ENCODE measurements at regions not wholly inside any gene's neighbourhood (a gene's known extent, or its start where the extent isn't known, plus 50 kb on each side); places are given as distances from the start of the nearest gene placed in this dataset.

DNA sequence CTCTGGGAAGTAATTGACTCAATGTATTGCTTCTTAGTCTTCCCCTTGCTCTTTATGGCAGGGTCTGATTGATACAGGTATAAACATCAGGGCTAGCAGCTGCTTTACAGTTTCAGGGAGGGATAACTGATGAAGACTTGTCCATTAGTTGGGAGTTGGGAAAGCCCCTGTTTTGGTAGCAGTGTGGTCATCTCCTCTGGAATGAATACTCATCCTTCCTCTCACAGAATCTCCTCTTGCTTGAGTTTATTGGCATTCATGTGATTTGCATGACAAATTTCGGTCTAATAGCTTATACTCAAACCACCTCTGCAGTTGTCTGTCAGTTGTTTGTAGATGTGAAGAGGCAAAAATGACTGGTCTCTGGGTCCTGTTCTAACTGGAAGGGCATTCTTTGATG lies 79.7 kb downstream of the FAT3 start:
- ChIA-PET CTCF (no interaction called here), POLR2A (no interaction called here)
- Mint-ChIP-seq H3K27ac (ENCODE audit: low read depth, unreplicated experiment) (no peak overlapping the region), H3K36me3 (ENCODE audit: insufficient read depth, unreplicated experiment) (no peaks in the 10 kb centered on the region), H3K27me3 (ENCODE audit: insufficient read depth, unreplicated experiment) (no peaks in the 10 kb centered on the region), H3K9me3 (ENCODE audit: unreplicated experiment) (no peaks in the 10 kb centered on the region), H3K4me1 (ENCODE audit: insufficient read depth, unreplicated experiment) (peaks cover 9% of the 10 kb centered on the region), H3K4me3 (ENCODE audit: unreplicated experiment) (no peak overlapping the region)
- no peak for DNase-seq (ENCODE audit: unreplicated experiment)
- no TSS peak for BruUV-seq (replicated peaks)
- TF ChIP-seq, protein P1, sequence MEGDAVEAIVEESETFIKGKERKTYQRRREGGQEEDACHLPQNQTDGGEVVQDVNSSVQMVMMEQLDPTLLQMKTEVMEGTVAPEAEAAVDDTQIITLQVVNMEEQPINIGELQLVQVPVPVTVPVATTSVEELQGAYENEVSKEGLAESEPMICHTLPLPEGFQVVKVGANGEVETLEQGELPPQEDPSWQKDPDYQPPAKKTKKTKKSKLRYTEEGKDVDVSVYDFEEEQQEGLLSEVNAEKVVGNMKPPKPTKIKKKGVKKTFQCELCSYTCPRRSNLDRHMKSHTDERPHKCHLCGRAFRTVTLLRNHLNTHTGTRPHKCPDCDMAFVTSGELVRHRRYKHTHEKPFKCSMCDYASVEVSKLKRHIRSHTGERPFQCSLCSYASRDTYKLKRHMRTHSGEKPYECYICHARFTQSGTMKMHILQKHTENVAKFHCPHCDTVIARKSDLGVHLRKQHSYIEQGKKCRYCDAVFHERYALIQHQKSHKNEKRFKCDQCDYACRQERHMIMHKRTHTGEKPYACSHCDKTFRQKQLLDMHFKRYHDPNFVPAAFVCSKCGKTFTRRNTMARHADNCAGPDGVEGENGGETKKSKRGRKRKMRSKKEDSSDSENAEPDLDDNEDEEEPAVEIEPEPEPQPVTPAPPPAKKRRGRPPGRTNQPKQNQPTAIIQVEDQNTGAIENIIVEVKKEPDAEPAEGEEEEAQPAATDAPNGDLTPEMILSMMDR (IDR thresholded peaks at IDR 0.05; ENCODE audit: unreplicated experiment): no peak
- intact Hi-C loops (cut with micrococcal nuclease): no loop called here

DNA sequence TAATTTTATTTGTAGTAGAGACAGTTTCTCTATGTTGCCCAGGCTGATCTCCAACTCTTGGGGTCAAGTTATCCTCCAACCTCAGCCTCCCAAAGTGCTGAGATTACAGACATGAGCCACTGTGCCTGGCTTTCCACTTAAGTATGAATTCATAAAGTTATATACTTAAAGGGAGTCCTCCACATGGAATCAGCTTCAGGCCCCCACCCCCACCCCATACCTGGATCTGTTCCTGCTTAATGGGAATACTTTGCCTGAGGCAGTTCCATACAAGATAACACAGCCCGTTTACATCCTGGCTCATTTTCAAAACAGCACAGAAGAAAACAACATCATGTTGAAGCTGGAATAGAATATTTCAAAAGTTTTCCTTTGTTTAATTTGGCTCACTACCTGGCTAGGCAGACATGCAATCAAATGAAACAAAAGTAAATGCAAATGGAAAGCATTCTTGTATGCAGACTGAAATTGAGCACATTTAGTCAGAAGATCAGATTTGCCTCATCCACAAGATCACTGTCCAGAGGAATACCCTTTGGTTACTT lies 82.4 kb downstream of the FAT3 start:
- H3K4me3 Mint-ChIP-seq (ENCODE audit: unreplicated experiment): no peak overlapping the region
- no peaks in the 10 kb centered on the region for H3K9me3 Mint-ChIP-seq (ENCODE audit: unreplicated experiment)
- H3K27me3 Mint-ChIP-seq (ENCODE audit: insufficient read depth, unreplicated experiment): no peaks in the 10 kb centered on the region
- intact Hi-C loops (cut with micrococcal nuclease): no loop called here
- ChIA-PET CTCF (interaction anchor here (0.7 to 2.0 kb wide), 5 partner anchors 10 to 94 kb away, joined by 3 to 7 read pairs (median 3); no protein-coding TSS in a partner anchor), POLR2A (interaction anchor here (0.6 to 1.2 kb wide), 10 partner anchors 8 to 1510 kb away, joined by 3 to 4 read pairs (median 3); no protein-coding TSS in a partner anchor)
- BruUV-seq (replicated peaks): no TSS peak
- H3K27ac Mint-ChIP-seq (ENCODE audit: low read depth, unreplicated experiment): peak overlapping the region; percentile 77
- peak; percentile 70 for DNase-seq (ENCODE audit: unreplicated experiment)
- peaks cover 14% of the 10 kb centered on the region for H3K4me1 Mint-ChIP-seq (ENCODE audit: insufficient read depth, unreplicated experiment)
- no peaks in the 10 kb centered on the region for H3K36me3 Mint-ChIP-seq (ENCODE audit: insufficient read depth, unreplicated experiment)
- TF ChIP-seq, protein P1 (IDR thresholded peaks at IDR 0.05; ENCODE audit: unreplicated experiment): no peak

- ChIA-PET POLR2A (no interaction called here), CTCF (interaction anchor here (0.7 to 2.0 kb wide), 3 partner anchors 17 to 272 kb away, joined by 3 to 7 read pairs (median 4); no protein-coding TSS in a partner anchor)
- Mint-ChIP-seq H3K27me3 (ENCODE audit: insufficient read depth, unreplicated experiment) (no peaks in the 10 kb centered on the region), H3K4me1 (ENCODE audit: insufficient read depth, unreplicated experiment) (peaks cover 15% of the 10 kb centered on the region), H3K36me3 (ENCODE audit: insufficient read depth, unreplicated experiment) (no peaks in the 10 kb centered on the region), H3K4me3 (ENCODE audit: unreplicated experiment) (no peak overlapping the region), H3K9me3 (ENCODE audit: unreplicated experiment) (no peaks in the 10 kb centered on the region), H3K27ac (ENCODE audit: low read depth, unreplicated experiment) (peak overlapping the region; percentile 77)
- TF ChIP-seq, protein P1 (IDR thresholded peaks at IDR 0.05; ENCODE audit: unreplicated experiment): no peak
- intact Hi-C loops (cut with micrococcal nuclease): no loop called here
- DNase-seq (ENCODE audit: unreplicated experiment): peak; percentile 47
- no TSS peak for BruUV-seq (replicated peaks)
Measured at GRCh38 chr11:92308366-92308765, 83.7 kb downstream of the FAT3 start.

DNA sequence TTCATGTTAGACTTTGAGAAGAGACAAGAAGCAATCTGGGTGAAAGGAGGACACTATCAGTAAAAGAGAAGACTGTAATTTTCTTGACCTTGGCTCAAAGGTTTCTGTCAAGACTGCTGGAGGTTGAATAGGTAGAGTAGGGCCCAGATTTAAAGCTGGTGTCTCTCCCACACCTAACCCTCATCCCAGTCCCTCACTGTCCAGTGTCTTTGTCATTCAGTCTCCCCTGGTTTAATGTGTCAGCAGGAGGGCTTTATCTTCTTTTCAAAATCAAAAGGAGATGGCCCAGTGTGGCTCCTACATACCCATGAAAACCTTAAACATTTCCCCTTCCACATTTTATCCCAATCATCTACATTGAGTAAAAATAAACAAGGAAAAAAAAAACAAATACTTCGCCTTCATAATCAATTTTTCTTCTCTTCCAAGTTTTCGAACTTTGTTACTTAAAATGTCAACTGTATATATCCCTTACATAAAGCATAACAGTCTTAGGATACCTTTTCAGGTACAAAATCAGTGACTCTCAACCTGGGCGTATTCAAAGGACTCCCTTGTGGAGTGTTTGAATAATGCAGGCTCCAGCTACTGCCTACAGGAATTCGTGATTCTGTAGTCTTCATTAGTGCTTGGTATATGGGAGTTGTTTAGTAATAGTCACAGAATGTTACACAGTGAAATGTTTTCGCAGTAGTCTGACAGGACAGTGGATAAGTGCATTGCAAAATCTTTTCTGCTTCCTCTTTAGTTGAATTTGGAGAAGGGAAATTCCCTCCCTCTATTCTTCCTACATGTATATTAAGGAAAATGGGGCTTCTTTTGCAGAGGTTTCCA lies 87.2 kb downstream of the FAT3 start:
- TF ChIP-seq, protein P1 (IDR thresholded peaks at IDR 0.05; ENCODE audit: unreplicated experiment): no peak
- ChIA-PET POLR2A (interaction anchor here (0.5 to 0.7 kb wide), 2 partner anchors 17 to 384 kb away, joined by 3 to 5 read pairs; no protein-coding TSS in a partner anchor), CTCF (interaction anchor here (0.6 to 1.4 kb wide), 4 partner anchors 44 to 1460 kb away, joined by 3 to 9 read pairs (median 4); no protein-coding TSS in a partner anchor)
- Mint-ChIP-seq H3K4me3 (ENCODE audit: unreplicated experiment) (no peak overlapping the region), H3K27me3 (ENCODE audit: insufficient read depth, unreplicated experiment) (no peaks in the 10 kb centered on the region), H3K27ac (ENCODE audit: low read depth, unreplicated experiment) (peak overlapping the region; percentile 93), H3K36me3 (ENCODE audit: insufficient read depth, unreplicated experiment) (no peaks in the 10 kb centered on the region), H3K4me1 (ENCODE audit: insufficient read depth, unreplicated experiment) (peaks cover 28% of the 10 kb centered on the region), H3K9me3 (ENCODE audit: unreplicated experiment) (no peaks in the 10 kb centered on the region)
- DNase-seq (ENCODE audit: unreplicated experiment): peak; percentile 59
- BruUV-seq (replicated peaks): no TSS peak
- intact Hi-C loops (cut with micrococcal nuclease): no loop called here
